ENCODE measurements at regions not wholly inside any gene's neighbourhood (a gene's known extent, or its start where the extent isn't known, plus 50 kb on each side); places are given as distances from the start of the nearest gene placed in this dataset.
"Not testable (repeated sequence)": the region's sequence is repeated elsewhere in the genome, so short reads cannot be mapped to it uniquely, and the experiment has no call there.

DNA sequence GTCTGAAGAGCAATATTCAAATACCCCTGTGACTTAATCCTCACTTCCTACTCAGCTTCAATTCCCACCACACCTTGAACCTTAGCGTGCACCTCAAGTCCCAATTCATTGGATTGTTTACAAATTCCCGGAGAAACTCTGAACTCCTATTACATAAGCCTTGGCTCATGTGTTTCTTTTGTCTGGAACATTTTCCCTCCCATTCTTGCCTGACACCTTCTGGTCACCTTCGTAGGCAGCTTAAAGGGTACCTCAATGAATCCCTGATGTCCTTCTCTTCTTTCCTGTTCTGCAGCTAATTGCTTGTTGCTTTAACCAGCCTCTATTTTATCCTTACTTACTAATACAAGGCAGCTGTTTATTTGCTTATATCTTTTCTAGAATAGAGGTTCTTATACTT lies 85.0 kb upstream of the SEL1L start:
- TF ChIP-seq EZH2phosphoT487 (IDR thresholded peaks at IDR 0.05; ENCODE audit: borderline replicate concordance, low read depth, low read length), result no peak
- TF ChIP-seq, protein P1, sequence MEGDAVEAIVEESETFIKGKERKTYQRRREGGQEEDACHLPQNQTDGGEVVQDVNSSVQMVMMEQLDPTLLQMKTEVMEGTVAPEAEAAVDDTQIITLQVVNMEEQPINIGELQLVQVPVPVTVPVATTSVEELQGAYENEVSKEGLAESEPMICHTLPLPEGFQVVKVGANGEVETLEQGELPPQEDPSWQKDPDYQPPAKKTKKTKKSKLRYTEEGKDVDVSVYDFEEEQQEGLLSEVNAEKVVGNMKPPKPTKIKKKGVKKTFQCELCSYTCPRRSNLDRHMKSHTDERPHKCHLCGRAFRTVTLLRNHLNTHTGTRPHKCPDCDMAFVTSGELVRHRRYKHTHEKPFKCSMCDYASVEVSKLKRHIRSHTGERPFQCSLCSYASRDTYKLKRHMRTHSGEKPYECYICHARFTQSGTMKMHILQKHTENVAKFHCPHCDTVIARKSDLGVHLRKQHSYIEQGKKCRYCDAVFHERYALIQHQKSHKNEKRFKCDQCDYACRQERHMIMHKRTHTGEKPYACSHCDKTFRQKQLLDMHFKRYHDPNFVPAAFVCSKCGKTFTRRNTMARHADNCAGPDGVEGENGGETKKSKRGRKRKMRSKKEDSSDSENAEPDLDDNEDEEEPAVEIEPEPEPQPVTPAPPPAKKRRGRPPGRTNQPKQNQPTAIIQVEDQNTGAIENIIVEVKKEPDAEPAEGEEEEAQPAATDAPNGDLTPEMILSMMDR (conservative IDR thresholded peaks at IDR 0.05; ENCODE audit: low read length), result no peak
- ChIA-PET POLR2A (no interaction called here), CTCF (ENCODE audit: unreplicated experiment) (no interaction called here)
- Histone ChIP-seq H3K4me1 (ENCODE audit: insufficient read depth, low read length, poor library complexity, severe bottlenecking) (peaks cover 4% of the 10 kb centered on the region), H2AFZ (ENCODE audit: low read length) (no peak overlapping the region), H3K4me3 (ENCODE audit: low read depth, low read length, poor library complexity, severe bottlenecking) (no peak overlapping the region), H3K9me2 (ENCODE audit: insufficient read depth, low read length) (no peaks in the 10 kb centered on the region), H4K20me1 (ENCODE audit: insufficient read depth, low read length) (no peaks in the 10 kb centered on the region), H3K36me3 (ENCODE audit: insufficient read depth, low read length) (no peaks in the 10 kb centered on the region), H3K79me2 (ENCODE audit: insufficient read depth, low read depth, low read length) (no peaks in the 10 kb centered on the region), H3K27ac (ENCODE audit: low read depth, low read length, poor library complexity, severe bottlenecking) (no peak overlapping the region), H3K9me3 (ENCODE audit: low read length) (no peaks in the 10 kb centered on the region), H3K4me2 (ENCODE audit: low read length) (no peak overlapping the region)
- BruUV-seq (replicated peaks), result no TSS peak
- intact Hi-C loops (cut with micrococcal nuclease; ENCODE audit: unreplicated experiment), result no loop called here
- no peak for DNase-seq (ENCODE audit: low spot score)

DNA sequence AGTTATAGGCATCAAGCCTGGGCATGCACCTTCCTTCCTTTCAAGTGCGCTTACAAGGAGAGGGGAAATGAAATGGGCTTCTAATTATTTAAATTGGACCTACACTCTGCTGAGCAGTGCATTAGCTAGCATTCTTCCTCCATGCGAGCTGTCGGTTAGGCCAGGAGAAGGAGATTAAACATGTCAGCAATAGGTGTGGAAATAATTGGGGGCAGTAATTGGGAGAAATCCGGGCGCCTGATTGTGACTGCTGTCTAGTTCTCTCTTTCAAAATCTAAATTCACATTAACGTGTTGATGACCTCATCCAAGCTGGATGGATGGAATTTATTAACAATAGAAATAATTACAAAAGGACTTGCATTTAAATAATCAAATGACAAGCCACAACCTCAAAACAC lies 86.2 kb upstream of the SEL1L start:
- no peak overlapping the region for H3K4me2 ChIP-seq (ENCODE audit: low read length)
- no peak for DNase-seq (ENCODE audit: low spot score)
- no peaks in the 10 kb centered on the region for H3K79me2 ChIP-seq (ENCODE audit: insufficient read depth, low read depth, low read length)
- ChIA-PET POLR2A (no interaction called here), CTCF (ENCODE audit: unreplicated experiment) (no interaction called here)
- intact Hi-C loops (cut with micrococcal nuclease; ENCODE audit: unreplicated experiment), result loop anchor here (10.0 kb wide), 1 partner anchor 375 kb away; no protein-coding TSS in a partner anchor
- BruUV-seq (replicated peaks), result no TSS peak
- TF ChIP-seq, protein P1 (conservative IDR thresholded peaks at IDR 0.05; ENCODE audit: low read length), result no peak
- TF ChIP-seq EZH2phosphoT487 (IDR thresholded peaks at IDR 0.05; ENCODE audit: borderline replicate concordance, low read depth, low read length), result no peak
- no peaks in the 10 kb centered on the region for H3K9me3 ChIP-seq (ENCODE audit: low read length)
- peaks cover 6% of the 10 kb centered on the region for H3K4me1 ChIP-seq (ENCODE audit: insufficient read depth, low read length, poor library complexity, severe bottlenecking)
- no peaks in the 10 kb centered on the region for H3K36me3 ChIP-seq (ENCODE audit: insufficient read depth, low read length)
- H2AFZ ChIP-seq (ENCODE audit: low read length), result no peak overlapping the region
- H4K20me1 ChIP-seq (ENCODE audit: insufficient read depth, low read length), result no peaks in the 10 kb centered on the region
- no peak overlapping the region for H3K4me3 ChIP-seq (ENCODE audit: low read depth, low read length, poor library complexity, severe bottlenecking)
- H3K27ac ChIP-seq (ENCODE audit: low read depth, low read length, poor library complexity, severe bottlenecking), result no peak overlapping the region
- no peaks in the 10 kb centered on the region for H3K9me2 ChIP-seq (ENCODE audit: insufficient read depth, low read length)

DNA sequence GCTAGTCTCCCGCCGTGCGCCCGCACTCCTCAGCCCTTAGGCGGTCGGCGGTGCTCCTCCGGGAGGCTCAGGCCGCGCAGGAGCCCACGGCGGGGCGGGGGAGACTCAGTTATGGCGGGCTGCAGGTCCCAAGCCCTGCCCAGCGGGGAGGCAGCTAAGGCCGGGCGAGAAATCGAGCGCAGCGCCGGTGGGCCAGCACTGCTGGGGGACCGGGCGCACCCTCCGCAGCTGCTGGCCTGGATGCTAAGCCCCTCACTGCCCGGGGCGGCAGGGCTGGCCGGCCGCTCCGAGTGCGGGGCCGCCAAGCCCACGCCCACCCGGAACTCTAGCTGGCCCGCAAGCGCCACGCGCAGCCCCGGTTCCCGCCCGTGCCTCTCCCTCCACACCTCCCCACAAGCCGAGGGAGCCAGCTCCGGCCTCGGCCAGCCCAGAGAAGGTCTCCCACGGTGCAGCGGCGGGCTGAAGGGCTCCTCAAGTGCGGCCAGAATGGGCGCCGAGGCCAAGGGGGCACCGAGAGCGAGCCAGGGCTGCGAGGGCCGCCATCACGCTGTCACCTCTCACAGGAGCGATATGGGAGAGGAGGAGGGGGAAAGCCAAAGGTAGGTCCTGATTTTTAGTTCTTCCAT lies 90.2 kb upstream of the SEL1L start:
- DNase-seq (ENCODE audit: low spot score); H3K27ac ChIP-seq (ENCODE audit: low read depth, low read length, poor library complexity, severe bottlenecking); H3K4me3 ChIP-seq (ENCODE audit: low read depth, low read length, poor library complexity, severe bottlenecking); H3K79me2 ChIP-seq (ENCODE audit: insufficient read depth, low read depth, low read length); H3K9me2 ChIP-seq (ENCODE audit: insufficient read depth, low read length); H3K4me2 ChIP-seq (ENCODE audit: low read length); H4K20me1 ChIP-seq (ENCODE audit: insufficient read depth, low read length); BruUV-seq (replicated peaks); H3K36me3 ChIP-seq (ENCODE audit: insufficient read depth, low read length); H3K9me3 ChIP-seq (ENCODE audit: low read length); H3K4me1 ChIP-seq (ENCODE audit: insufficient read depth, low read length, poor library complexity, severe bottlenecking); H2AFZ ChIP-seq (ENCODE audit: low read length): not testable (repeated sequence)
- ChIA-PET CTCF (ENCODE audit: unreplicated experiment) (interaction anchor here (0.5 kb wide), 1 partner anchor 87 kb away, joined by 3 read pairs; no protein-coding TSS in a partner anchor), POLR2A (interaction anchor here (0.6 kb wide), 1 partner anchor 1458 kb away, joined by 3 read pairs; no protein-coding TSS in a partner anchor)
- intact Hi-C loops (cut with micrococcal nuclease; ENCODE audit: unreplicated experiment), result loop anchor here (10.0 kb wide), 1 partner anchor 371 kb away; no protein-coding TSS in a partner anchor

Data from OCI-LY7 (cell line).